Activated CD4-positive, alpha-beta T cell treated with anti-CD3 and anti-CD28 coated beads, Interleukin-2, amount 50 U/mL, for 48 hours (primary cell): ENCODE measurements at regions not wholly inside any gene's neighbourhood (a gene's known extent, or its start where the extent isn't known, plus 50 kb on each side); places are given as distances from the start of the nearest gene placed in this dataset.

Experiments used
- DNase-seq, 2 experiments: peaks; one replicate each; pipeline ENCODE4 v3.0.0-alpha.2; 2020

GRCh38 chr21:28746166-28746565 lies 246.5 kb downstream of the LTN1 start:
- DNase-seq = no peak

DNA sequence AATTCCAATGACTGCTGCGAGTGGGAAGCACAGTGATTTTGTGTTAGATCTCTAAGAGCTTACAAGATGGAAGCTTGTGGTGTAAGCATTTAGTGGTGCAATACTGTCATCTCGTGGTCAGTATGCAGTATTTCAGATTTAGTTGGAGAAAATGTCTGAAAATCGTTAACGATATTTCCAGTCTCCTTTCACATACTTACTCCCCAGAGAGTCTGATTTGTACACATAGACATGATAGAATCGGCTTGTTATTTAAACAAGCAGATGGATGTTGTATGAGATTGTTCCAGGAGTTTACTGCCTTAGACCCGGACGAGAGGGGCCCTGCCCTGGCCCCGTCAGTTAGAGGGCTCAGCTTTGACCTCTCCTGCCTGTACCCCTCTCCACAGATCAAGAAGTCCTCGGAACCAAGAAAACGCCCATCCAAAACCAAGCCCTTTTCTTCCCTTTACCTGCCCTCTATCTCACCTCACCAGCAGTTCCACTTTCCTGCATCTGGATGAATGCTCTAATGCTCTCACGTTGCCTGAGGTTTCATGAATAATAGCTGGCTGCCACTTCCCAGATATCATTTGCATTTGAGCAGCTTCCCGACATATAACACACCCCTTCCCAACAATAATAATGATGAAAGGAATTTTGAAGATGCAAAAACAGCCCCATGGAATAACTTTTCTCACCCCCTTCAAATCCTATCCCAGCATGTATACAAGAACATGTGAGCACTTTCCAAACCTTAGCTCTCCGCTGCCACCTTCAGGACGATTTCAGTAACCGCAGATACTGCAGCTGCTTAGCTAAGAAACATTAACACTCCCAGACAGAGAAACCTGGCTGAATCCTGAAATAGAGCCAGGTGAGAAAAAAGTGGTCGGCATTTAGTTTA lies 247.3 kb downstream of the LTN1 start:
- peak; percentile 72 to 81 for DNase-seq

GRCh38 chr21:28743723-28744122 lies 249.0 kb downstream of the LTN1 start:
- DNase-seq = no peak

DNA sequence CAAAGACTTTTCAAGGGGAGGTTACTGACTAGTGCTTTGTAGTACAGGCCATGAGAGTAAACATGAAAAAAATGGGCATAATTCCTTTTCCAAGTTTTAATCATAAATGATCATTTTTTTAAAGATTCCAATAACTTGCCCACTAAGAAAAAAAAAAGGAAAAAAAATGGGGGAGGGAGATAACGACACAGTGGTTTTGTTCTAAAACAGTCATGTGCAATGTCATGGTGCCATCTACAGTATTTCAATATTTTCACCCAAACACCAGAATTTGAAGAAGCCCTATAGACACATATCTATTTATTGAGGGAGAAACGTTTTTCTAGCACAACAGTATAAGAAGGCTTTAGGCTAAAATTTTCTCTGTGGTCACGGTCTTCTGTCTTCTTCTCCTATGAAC lies 250.2 kb downstream of the LTN1 start:
- no peak for DNase-seq

- DNase-seq = no peak
These were observed 252.6 kb downstream of the LTN1 start for GRCh38 chr21:28740125-28740524.

DNA sequence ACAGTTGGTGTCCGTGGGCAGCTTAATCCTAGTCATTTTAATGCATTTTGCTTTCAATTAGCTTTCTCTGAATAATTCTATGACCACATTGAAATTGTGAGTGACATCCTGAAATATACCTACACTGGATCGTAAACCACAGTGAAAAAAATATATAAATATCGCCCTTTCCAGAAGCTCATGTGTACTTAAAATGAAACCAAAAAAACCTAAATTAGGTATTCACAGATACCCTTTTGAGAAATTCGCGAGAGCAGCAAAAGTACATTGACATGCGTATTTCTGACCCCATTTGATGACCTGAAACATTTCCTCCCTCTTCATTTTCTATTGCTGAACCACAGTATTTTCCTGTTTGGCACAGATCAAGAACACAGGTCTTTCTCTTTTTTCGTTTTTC lies 253.8 kb downstream of the LTN1 start:
- no peak for DNase-seq

DNA sequence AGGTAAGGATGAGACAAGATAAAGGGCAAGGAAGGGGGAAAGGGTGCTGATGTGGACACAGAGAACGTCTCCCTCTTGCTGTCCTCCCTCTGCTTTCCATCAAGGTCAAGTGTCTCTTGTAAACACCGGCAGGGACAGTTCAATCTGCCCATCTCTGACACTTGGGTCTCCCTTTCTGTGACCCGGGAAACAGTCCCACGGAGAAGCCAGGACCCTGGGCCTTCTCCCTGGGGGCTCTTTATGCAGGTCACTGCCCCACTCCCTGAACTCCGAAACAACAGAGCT lies 254.3 kb downstream of the LTN1 start:
- DNase-seq = no peak

DNA sequence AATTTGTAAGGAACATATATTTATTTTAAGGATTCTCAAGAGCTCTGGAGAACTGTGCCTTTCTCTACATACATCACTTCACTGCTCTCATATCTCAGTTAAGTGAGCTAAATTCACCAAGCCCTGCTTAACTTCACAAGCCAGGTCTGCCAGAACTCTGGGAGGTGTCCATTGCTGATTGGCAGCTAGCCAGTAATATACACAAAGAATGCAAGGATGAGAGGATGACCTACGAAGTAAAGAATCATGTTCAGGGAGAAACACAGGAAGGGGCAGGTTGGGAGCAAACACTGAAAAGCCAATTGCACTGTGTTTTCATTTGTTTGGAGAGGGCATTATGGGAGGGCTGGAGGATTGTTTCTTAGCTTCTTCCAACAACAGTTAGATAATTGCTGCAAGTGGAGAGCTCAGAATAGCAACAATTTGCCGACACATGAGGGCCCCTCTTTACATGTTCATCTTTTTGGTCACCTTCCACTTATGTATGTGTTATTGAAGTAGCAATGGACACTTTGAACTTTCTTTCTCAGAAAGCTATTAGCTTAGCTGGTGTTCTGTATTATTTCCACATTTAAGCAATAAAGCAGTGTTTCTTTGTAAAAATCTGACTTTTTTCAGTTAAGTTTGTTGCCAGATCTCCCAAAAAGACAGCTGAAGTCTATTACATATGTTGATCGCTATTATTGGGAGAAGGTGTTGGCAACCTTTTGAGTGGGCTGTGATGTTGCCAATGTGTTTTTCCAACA lies 254.8 kb downstream of the LTN1 start:
- no peak for DNase-seq

DNA sequence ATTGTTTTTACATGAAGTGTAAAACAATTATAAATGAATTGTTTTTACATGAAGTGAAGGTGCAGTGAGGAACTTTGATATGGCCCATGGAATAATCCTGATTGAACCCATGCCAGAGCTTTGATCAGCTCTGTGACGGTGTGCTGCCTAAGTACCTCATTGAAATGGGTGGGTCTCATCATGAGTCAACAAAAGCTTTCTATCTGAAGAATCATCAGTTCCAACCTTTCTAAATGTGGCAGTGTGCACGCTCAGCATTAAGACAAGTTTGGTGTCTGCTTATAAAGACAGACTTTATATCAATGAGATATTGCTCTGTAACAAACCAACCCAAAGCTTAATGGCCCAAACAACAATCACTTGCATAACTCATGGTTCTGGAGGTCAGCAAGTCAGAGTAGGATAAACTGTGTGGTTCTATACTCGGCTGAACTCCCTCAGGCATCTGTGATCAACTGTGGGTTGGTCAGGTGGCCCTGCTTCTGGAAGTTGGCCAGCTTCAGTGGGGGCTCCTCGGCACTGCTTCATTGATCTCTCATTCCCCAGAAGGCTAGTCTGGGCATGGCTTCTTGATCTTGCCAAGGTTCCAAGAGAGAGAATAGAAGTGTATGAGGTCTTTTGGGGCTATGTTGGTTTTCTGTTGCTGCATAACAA lies 258.0 kb downstream of the LTN1 start:
- no peak for DNase-seq

DNA sequence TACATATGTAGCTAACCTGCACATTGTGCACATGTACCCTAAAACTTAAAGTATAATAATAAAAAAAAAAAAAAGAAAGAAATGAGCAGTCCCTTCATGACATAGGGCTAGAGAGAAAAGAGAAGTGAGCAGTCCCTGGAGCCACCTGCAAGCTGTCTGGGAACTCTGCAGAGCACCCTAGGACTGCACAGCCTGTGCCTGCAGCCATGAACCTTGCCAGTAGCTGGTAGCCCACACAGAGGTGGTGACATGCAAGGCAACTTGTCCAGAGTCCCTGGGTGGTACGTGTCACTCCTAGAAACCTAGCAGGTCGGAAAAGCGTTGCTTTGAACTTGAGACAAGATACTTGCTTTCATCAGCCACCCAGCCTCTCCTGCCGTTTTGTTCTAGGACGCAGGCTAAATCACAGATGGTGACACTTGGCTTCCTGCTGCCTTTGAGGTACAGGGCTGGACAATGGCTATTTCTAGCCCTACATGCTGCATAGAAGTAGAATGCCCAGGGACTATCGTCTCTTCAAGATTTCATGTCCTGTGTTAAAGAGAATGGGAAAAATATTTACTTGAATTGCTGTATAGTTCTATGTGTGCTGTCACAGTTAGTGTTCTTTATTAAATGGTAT lies 260.9 kb downstream of the LTN1 start:
- no peak for DNase-seq

- DNase-seq = no peak
These were observed 262.8 kb downstream of the LTN1 start for GRCh38 chr21:28729887-28730286.

DNA sequence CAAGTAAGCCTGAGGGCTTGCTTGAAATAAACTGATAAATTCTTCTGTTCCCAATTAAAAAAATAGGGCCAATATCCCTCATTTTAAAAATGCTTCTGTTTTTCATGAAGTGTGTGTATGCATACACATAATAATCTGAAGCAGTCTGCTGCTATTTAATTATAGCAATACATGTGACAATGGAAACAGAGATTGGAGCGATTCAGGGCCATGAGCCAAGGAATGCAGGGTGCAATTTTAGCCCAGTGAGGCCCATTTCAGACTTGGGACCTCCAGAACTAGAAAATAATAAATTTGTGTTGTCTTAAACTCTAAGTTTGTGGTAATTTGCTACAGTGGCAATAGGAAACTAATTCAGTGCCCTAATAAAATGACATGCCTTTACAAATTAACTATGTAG lies 264.9 kb downstream of the LTN1 start:
- DNase-seq = no peak

GRCh38 chr21:28725396-28725795 lies 267.3 kb downstream of the LTN1 start:
- no peak for DNase-seq

GRCh38 chr21:28723646-28724045 lies 269.0 kb downstream of the LTN1 start:
- DNase-seq = no peak

GRCh38 chr21:28719723-28720122 lies 273.0 kb downstream of the LTN1 start:
- DNase-seq = no peak

DNA sequence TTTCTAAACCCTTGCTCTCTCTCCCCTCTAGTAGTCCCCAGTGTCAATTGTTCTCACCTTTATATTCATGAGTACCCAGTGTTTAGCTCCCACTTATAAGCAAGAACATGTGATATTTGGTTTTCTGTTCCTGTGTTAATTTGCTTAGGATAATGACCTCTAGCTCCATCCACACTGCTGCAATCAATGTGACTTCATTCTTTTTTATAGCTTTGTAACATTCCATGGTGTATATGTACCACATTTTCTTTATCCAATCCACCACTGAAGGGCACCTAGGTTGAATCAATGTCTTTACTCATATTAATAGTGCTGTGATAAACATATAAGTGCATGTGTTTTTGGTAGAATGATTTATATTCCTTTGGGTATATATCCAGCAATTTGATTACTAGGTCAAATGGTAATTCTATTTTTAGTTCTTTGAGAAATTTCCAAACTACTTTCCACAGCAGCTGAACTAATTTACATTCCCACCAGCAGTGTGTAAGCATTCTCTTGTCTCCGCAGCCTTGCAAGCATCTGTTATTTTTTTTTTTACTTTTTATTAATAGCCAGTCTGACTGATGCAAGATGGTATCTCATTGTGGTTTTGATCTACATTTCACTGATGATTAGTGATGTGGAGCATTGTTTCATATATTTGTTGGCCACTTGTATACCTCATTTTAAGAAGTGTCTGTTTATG lies 277.8 kb downstream of the LTN1 start:
- no peak for DNase-seq

DNA sequence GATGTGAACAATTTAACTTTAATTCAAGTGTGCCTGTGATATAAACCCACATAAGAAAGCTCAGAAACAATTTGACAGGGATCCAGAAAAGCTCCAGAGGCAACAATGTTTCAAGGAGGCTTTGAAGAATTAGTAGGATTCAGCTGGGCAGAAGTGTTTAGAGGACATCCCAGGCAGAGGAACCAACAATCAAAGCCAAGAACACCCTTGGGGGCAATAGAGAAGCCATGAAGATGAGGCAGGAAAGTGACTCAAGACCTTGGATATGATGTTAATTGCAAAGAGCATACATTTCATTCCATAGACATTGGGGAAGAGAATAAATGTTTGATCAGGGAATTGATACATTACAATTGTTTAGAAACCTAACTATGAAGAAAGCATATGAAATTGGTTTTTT lies 280.3 kb downstream of the LTN1 start:
- no peak for DNase-seq

DNA sequence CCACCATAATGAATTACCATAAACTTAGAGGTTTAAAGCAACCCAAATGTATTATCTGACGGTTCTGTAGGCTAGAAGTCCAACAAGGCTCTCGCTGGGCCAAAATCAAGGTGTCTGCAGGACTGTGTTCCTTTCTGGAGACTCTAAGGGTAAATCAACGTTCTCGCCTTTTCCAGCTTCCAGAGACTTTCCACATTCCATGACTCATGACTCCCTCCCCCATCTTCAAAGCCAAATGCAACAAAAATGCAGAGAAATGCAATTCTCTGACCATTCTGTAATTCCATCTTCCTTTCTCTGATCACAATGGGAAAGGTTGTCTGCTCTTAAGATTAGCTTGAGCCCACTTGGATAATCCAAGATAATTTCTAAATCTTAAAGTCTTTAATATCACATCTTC lies 287.1 kb downstream of the LTN1 start:
- no peak for DNase-seq

DNA sequence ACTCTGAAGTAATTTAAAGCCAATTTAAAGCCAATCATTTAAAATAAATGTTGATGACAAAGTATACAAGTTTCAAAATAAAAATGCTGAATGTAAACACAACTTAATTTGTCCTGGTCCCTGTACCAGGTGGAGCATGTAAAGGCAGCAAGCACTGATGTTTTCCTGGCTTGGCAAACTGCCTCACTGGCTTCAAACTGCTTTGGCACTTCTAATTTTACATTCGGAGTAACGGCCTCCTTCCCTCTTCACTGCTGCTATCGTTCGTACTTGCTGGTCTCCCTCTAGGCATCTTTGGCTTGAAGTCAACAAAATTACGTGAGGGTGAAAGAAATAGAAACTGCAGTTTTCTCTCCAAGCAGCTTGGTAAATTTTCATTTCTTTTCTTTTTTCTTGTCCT lies 287.9 kb downstream of the LTN1 start:
- DNase-seq = no peak

GRCh38 chr21:28703861-28704260 lies 288.8 kb downstream of the LTN1 start:
- no peak for DNase-seq

- DNase-seq = no peak
These were observed 292.9 kb downstream of the LTN1 start for GRCh38 chr21:28699596-28700259.

- no peak for DNase-seq
These were observed 293.5 kb downstream of the LTN1 start for GRCh38 chr21:28699186-28699585.
